WERI-Rb-1 (cell line): ENCODE measurements at regions not wholly inside any gene's neighbourhood (a gene's known extent, or its start where the extent isn't known, plus 50 kb on each side); places are given as distances from the start of the nearest gene placed in this dataset.

Experiments used
- DNase-seq: peaks from one replicate; pipeline ENCODE4 v3.0.0-alpha.2; 2020
- H3K27ac ChIP-seq: fragments of 250-450 bp; sonication (Bioruptor Pico); 2 replicates; pipeline ENCODE4 v1.5.1; 2020; ENCODE audit warnings: mild to moderate bottlenecking, moderate library complexity
- H3K27me3 ChIP-seq: fragments of 250-450 bp; sonication (Bioruptor Pico); 2 replicates; pipeline ENCODE4 v1.5.1; 2021; ENCODE audit warnings: mild to moderate bottlenecking, low read depth, moderate library complexity; ENCODE audit not compliant: insufficient read depth, severe bottlenecking
- H3K36me3 ChIP-seq: fragments of 250-450 bp; sonication (Bioruptor Pico); 2 replicates; pipeline ENCODE4 v1.5.1; 2020; ENCODE audit warnings: mild to moderate bottlenecking, moderate library complexity
- H3K4me3 ChIP-seq: 2 replicates; pipeline ENCODE4 v1.5.1; 2011; ENCODE audit warnings: low read depth, mild to moderate bottlenecking, control low read depth, low read length
- H3K9me3 ChIP-seq: fragments of 250-450 bp; sonication (Bioruptor Pico); 2 replicates; pipeline ENCODE4 v1.5.1; 2021; ENCODE audit warnings: mild to moderate bottlenecking, moderate library complexity; ENCODE audit not compliant: severe bottlenecking
- TF ChIP-seq, protein P1 (sequence below): IDR thresholded peaks from 2 replicates; pipeline ENCODE4 v1.5.1; 2011; ENCODE audit warnings: low read depth, mild to moderate bottlenecking, control low read depth, inconsistent platforms, low read length

DNA sequence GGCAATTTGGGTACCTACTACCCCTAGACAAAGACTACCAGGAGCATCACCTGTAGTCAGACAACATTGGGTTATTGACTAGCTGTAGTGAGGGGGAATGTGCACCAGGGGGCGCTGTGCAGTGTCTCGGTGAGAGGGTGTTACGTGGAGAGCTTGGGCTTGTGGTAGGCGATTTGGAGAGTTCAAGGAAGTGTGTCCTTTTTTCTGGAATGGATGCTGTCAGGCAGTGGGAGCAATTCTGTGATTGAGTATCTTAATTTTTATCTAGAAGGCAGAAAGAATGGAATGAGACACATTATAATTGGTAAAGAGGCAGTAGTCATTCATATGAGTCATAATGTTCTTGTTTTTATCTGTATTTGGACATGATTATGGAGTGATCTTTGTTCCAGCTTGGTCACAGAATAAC, 187.7 kb downstream of the GALC start:
- TF ChIP-seq, protein P1, sequence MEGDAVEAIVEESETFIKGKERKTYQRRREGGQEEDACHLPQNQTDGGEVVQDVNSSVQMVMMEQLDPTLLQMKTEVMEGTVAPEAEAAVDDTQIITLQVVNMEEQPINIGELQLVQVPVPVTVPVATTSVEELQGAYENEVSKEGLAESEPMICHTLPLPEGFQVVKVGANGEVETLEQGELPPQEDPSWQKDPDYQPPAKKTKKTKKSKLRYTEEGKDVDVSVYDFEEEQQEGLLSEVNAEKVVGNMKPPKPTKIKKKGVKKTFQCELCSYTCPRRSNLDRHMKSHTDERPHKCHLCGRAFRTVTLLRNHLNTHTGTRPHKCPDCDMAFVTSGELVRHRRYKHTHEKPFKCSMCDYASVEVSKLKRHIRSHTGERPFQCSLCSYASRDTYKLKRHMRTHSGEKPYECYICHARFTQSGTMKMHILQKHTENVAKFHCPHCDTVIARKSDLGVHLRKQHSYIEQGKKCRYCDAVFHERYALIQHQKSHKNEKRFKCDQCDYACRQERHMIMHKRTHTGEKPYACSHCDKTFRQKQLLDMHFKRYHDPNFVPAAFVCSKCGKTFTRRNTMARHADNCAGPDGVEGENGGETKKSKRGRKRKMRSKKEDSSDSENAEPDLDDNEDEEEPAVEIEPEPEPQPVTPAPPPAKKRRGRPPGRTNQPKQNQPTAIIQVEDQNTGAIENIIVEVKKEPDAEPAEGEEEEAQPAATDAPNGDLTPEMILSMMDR = peak; percentile 83
- Histone ChIP-seq H3K36me3 (no peaks in the 10 kb centered on the region), H3K4me3 (no peak overlapping the region), H3K27ac (no peak overlapping the region), H3K9me3 (no peaks in the 10 kb centered on the region), H3K27me3 (no peaks in the 10 kb centered on the region)
- peak; percentile 58 for DNase-seq

DNA sequence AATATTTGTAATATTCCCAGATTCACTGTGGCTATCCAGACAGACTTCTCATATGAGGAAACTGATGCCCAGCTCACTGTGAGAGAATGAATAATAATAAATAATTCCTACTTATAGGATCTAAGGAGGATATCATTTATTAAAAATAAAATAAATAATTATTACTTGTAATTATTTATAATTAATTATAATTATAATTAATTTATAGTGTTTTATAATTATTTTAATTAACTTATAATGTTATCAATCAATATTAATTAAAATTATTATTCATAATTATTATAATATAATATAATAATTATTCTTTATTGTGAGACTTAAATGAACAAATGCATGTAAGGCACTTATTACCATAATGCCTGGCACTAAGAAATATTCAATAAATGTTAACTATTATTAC, 192.8 kb downstream of the GALC start:
- TF ChIP-seq, protein P1 = no peak
- no peaks in the 10 kb centered on the region for H3K9me3 ChIP-seq
- no peak overlapping the region for H3K4me3 ChIP-seq
- H3K36me3 ChIP-seq = no peaks in the 10 kb centered on the region
- no peak overlapping the region for H3K27ac ChIP-seq
- no peak for DNase-seq
- H3K27me3 ChIP-seq = no peaks in the 10 kb centered on the region

DNA sequence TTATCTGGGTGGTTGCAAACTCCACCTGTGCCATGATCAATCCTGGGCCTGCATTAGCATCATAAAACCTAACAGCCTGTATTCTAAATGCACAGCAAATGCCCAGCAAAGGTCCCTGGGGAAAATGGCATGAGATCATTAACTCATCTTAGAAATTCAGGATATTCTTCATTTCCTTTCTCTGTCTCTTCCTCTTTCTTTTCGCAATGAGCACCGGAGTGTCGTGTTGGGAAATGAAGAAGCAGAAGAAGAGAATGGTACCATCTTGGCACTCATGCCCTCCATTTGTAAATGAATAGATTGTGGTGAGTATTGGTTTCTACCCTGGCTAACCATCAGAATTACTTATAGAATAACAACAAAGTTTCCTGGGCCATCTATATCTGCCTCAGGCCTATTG, 193.6 kb downstream of the GALC start:
- Histone ChIP-seq H3K27me3 (no peaks in the 10 kb centered on the region), H3K27ac (no peak overlapping the region), H3K9me3 (no peaks in the 10 kb centered on the region), H3K4me3 (no peak overlapping the region), H3K36me3 (no peaks in the 10 kb centered on the region)
- TF ChIP-seq, protein P1 = no peak
- DNase-seq = no peak

DNA sequence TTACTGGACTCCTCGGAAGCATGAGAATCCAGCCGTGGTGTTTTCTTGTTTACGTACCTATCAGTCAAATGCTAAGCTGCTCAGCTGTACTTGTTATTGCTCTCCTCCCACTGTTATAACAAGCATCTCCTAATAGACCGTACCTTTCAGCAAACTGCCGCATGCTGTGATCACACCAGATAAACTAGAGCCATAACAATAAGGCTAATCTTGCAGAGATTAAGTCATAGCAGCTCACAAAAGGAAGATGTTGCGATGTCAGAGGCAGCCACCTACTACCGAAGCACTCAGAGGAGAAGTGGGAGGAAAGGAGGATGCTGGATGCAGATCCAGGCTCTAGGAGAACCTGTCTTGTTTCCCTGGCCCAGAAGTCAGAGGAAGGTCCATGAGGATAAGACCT, 196.0 kb downstream of the GALC start:
- Histone ChIP-seq H3K27ac (no peak overlapping the region), H3K27me3 (no peaks in the 10 kb centered on the region), H3K9me3 (no peaks in the 10 kb centered on the region), H3K4me3 (no peak overlapping the region), H3K36me3 (no peaks in the 10 kb centered on the region)
- TF ChIP-seq, protein P1 = no peak
- DNase-seq = no peak

DNA sequence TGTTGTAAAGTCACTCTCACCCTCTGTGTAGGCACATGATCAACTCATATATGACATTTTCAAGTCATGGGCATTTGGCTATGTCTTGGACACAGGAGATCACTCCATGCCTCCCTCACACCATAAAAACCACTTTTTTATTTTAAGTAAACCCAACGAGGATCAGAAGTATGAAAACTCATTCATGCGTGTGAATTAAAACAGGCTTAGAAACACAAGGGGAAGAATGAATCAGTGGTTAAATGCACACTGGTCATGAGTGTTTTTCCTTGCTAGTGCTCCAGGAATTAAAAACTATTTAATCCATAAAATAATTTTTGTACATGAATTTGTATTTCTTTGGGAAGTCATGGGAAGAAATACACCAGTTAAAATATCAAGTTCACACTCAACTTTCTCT, 198.4 kb downstream of the GALC start:
- H3K9me3 ChIP-seq = no peaks in the 10 kb centered on the region
- TF ChIP-seq, protein P1 = no peak
- no peak for DNase-seq
- no peak overlapping the region for H3K4me3 ChIP-seq
- H3K36me3 ChIP-seq = no peaks in the 10 kb centered on the region
- H3K27ac ChIP-seq = no peak overlapping the region
- no peaks in the 10 kb centered on the region for H3K27me3 ChIP-seq

DNA sequence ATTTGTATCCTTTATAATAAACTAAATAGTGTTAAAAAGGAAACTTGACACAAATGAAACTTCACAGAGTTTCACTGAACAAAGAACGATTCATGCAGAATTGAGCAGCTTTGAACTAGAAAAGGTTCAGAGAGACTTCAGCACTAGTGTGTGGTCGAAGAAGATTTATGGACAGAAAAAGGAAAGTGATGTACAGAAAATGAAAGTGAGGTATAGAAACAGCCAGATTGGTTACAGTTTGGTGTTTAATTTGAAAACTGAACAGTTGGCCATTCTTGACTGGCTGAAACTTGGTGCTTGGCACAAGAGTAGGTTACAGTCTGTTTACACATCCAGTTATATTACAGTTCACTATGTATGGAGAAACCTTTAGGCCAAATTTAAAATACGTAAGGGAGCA, 207.1 kb downstream of the GALC start:
- no peak for DNase-seq
- no peaks in the 10 kb centered on the region for H3K27me3 ChIP-seq

More for the DNA sequence above, 207.1 kb downstream of the GALC start:
- H3K27ac ChIP-seq = no peak overlapping the region
- TF ChIP-seq, protein P1 = no peak
- H3K36me3 ChIP-seq = no peaks in the 10 kb centered on the region
- H3K4me3 ChIP-seq = no peak overlapping the region
- H3K9me3 ChIP-seq = no peaks in the 10 kb centered on the region
